Neutrophil (primary cell): ENCODE measurements at regions not wholly inside any gene's neighbourhood (a gene's known extent, or its start where the extent isn't known, plus 50 kb on each side); places are given as distances from the start of the nearest gene placed in this dataset.
"Not testable (repeated sequence)": the region's sequence is repeated elsewhere in the genome, so short reads cannot be mapped to it uniquely, and the experiment has no call there.

Experiments used
- H3K27ac ChIP-seq: fragments of 200-600 bp; sonication (generic); 2 replicates; pipeline ENCODE4 v1.5.1; 2016; ENCODE audit warnings: mild to moderate bottlenecking, moderate library complexity
- H3K27me3 ChIP-seq: fragments of 200-600 bp; sonication (generic); 2 replicates; pipeline ENCODE4 v1.6.0; 2016; ENCODE audit warnings: mild to moderate bottlenecking
- H3K36me3 ChIP-seq: fragments of 200-600 bp; sonication (generic); 2 replicates; pipeline ENCODE4 v1.5.1; 2017
- H3K4me1 ChIP-seq, 2 experiments: fragments of 200-600 bp in 1 of 2; sonication (generic) in 1 of 2; 1 replicate in 1 of 2; 2 replicates in 1 of 2; pipeline versions ENCODE4 v1.5.1 to v1.6.1; 2013 to 2016; ENCODE audit warnings: low read depth in 1 of 2, low read length in 1 of 2, mild to moderate bottlenecking in 1 of 2, moderate library complexity in 1 of 2; ENCODE audit not compliant: control insufficient read depth in 1 of 2, insufficient read depth in 1 of 2
- H3K4me3 ChIP-seq, 2 experiments: fragments of 200-600 bp in 1 of 2; sonication (generic) in 1 of 2; 1 replicate in 1 of 2; 2 replicates in 1 of 2; pipeline ENCODE4 v1.5.1; 2013 to 2016; ENCODE audit warnings: low read depth in 1 of 2, low read length in 1 of 2, mild to moderate bottlenecking in 1 of 2, moderate library complexity in 1 of 2
- H3K9me3 ChIP-seq: fragments of 200-600 bp; sonication (generic); 2 replicates; pipeline ENCODE4 v1.5.1; 2016
- TF ChIP-seq, protein P1 (sequence below): fragments of 200-600 bp; sonication (generic); IDR thresholded peaks from 2 replicates; pipeline ENCODE4 v1.5.1; 2016; ENCODE audit warnings: antibody characterized with exemption

DNA sequence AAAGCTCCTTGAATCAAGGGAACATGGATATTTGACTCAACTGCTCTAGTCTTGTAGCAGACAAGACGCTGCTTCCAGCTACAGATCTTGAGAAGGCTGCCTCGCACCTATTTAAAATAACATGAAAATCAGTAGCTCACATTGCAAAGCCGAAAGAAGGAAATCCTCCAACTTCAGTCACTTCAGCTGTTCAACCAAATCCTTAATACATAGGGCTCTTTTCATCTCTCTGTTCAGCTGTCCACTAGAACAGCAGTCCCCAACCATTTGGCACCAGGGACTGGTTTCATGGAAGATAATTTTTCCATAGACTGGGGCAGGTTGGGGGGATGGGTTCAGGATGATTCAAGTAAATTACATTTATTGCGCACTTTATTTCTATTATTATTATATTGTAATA lies 1116.0 kb upstream of the TMEM132C start:
- Histone ChIP-seq H3K9me3 (no peaks in the 10 kb centered on the region), H3K27ac (no peak overlapping the region), H3K27me3 (peaks cover 8% of the 10 kb centered on the region), H3K36me3 (no peaks in the 10 kb centered on the region), H3K4me3 (no peak overlapping the region), H3K4me1 (no peaks in the 10 kb centered on the region)
- TF ChIP-seq, protein P1, sequence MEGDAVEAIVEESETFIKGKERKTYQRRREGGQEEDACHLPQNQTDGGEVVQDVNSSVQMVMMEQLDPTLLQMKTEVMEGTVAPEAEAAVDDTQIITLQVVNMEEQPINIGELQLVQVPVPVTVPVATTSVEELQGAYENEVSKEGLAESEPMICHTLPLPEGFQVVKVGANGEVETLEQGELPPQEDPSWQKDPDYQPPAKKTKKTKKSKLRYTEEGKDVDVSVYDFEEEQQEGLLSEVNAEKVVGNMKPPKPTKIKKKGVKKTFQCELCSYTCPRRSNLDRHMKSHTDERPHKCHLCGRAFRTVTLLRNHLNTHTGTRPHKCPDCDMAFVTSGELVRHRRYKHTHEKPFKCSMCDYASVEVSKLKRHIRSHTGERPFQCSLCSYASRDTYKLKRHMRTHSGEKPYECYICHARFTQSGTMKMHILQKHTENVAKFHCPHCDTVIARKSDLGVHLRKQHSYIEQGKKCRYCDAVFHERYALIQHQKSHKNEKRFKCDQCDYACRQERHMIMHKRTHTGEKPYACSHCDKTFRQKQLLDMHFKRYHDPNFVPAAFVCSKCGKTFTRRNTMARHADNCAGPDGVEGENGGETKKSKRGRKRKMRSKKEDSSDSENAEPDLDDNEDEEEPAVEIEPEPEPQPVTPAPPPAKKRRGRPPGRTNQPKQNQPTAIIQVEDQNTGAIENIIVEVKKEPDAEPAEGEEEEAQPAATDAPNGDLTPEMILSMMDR = no peak

DNA sequence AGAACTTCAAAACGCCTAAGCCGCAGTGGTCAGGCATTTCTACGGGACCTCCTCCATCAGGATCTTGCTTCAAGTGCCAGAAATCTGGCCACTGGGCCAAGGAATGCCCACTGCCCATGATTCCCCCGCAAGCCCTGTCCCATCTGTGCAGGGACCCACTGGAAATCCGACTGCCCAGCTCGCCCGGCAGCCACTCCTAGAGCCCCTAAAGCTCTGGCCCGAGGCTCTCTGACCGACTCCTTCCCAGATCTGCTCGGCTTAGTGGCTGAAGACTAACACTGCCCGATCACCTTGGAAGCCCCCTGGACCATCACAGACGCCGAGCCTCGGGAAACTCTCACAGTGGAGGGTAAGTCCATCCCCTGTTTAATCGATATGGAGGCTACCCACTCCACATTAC lies 1113.0 kb upstream of the TMEM132C start:
- TF ChIP-seq, protein P1 = no peak
- H3K27ac ChIP-seq = no peak overlapping the region
- H3K9me3 ChIP-seq = no peaks in the 10 kb centered on the region
- H3K4me1 ChIP-seq = no peaks in the 10 kb centered on the region
- H3K27me3 ChIP-seq = no peaks in the 10 kb centered on the region
- no peak overlapping the region for H3K4me3 ChIP-seq
- H3K36me3 ChIP-seq = no peaks in the 10 kb centered on the region

DNA sequence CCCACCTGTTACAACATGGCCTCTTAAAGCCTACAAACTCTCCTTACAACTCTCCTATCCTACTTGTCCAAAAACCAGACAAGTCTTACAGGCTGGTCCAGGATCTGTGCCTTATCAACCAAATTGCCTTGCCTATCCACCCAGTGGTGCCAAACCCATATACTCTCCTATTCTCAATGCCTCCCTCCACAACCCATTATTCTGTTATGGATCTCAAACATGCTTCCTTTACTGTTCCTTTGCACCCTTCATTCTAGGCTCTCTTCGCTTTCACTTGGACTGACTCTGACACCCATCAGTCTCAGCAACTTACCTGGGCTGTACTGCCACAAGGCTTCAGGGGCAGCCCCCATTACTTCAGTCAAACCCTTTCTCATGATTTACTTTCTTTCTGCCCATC lies 1112.1 kb upstream of the TMEM132C start:
- H3K9me3 ChIP-seq, H3K36me3 ChIP-seq, H3K27me3 ChIP-seq, H3K4me1 ChIP-seq, H3K4me3 ChIP-seq, H3K27ac ChIP-seq: not testable (repeated sequence)

DNA sequence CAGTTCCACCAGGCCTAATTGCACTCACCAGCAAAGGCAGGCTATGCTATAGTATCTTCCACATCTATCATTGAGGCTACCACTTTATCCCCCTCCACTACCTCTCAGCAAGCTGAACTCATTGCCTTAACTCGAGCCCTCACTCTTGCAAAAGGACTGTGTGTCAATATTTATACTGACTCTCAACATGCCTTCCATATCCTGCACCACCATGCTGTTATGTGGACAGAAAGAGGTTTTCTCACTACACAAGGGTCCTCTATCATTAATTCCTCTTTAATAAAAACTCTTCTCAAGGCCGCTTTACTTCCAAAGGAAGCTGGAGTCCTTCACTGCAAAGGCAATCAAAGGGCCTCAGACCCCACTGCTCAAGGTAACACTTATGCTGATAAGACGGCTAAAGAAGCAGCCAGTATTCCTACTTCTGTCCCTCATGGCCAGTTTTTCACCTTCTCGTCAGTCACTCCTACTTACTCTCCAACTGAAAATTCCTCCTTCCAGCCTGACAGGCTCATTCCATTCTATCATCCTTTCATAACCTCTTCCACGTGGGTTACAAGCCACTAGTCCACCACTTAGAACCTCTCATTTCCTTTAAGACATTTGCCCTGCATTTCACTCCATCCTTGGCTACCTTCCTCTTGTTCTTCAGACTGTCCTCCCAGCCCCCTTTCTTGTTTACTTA lies 1110.9 kb upstream of the TMEM132C start:
- H3K4me1 ChIP-seq, H3K27ac ChIP-seq, H3K27me3 ChIP-seq, H3K4me3 ChIP-seq, H3K9me3 ChIP-seq, H3K36me3 ChIP-seq: not testable (repeated sequence)

DNA sequence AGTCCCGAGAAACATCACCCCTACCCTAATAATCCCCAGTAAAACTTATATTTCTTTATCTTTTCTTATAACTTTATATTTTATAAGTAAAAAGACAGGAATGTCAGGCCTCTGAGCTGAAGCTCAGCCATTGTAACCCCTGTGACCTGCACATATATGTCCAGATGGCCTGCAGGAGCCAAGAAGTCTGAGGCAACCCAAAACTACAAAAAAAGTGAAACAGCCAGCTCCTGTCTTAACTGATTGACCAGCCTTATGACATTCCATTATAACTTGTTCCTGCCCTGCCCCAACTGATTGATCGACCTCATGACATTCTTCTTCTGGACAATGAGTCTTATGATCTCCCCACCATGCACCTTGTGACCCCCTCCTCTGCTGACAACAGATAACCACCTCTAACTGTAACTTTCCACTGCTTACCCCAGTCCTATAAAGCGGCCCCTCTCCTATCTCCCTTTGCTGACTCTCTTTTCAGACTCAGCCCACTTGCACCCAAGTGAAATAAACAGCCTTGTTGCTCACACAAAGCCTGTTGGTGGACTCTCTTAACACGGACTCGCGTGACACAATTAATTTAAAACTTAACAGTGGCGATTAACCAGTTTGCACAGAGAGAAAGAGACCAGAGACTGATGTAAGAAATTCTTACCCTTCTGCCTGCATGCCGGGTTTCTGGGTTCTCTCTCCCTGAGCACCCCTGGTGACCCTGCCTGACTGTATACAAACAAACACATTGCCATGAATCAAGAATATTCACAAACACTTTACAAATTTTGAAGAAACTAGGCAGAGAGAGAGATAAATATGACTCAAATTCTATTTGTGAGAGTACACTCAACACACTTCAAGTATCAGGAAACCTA lies 1109.2 kb upstream of the TMEM132C start:
- H3K9me3 ChIP-seq, H3K4me3 ChIP-seq, H3K36me3 ChIP-seq, H3K27me3 ChIP-seq, H3K27ac ChIP-seq, H3K4me1 ChIP-seq: not testable (repeated sequence)

DNA sequence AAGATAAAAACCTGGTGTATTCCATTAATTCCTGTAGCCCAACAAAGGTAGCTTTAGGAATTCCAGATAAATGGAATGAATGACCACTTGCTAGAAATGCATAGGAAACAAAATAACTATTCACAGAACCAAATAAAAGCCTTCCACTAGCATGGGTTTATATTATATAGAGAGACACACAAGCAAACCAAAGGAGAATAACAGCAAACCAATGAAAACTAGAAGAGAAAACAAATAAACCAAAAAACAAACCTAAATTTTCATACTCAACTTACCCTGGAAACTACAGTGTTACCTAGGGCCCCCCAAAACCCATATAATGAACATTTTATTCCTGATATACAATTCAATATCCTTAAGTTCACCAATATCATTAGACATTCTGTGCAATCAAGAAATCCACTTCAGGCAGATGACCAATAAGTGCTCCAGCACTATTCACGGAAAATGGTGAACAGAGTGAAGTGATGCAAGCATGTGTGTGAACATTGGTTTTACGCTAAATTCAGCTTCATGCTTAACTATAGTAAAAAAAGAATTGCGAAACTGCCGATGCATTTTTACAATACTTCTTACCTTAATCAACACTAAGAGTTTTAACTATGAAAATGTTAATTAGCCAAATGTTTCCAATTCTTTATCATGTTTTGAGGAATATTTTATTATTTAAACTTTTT lies 1108.4 kb upstream of the TMEM132C start:
- H3K9me3 ChIP-seq = no peaks in the 10 kb centered on the region
- no peak overlapping the region for H3K27ac ChIP-seq
- TF ChIP-seq, protein P1 = no peak

DNA sequence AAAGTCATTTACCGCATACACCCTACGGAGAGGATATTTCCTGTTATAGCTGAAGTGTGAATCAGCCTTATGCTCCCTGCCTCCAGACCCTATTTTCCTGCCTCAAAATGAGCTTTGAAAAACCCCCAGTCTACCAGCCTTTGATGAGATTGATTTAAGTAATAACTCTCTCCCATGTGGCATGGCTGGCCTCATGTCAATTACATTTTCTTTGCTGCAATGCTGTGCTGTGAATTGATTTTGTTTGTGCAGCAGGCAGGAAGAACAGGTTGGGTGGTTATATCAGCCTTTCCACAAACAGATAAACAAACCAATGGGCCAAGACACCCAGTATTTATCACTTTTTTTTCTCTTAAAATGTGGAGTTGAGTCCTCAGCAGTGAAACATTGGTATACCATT lies 1105.5 kb upstream of the TMEM132C start:
- TF ChIP-seq, protein P1 = no peak
- no peaks in the 10 kb centered on the region for H3K4me1 ChIP-seq

More for the DNA sequence above, 1108.4 kb upstream of the TMEM132C start:
- Histone ChIP-seq H3K27me3 (no peaks in the 10 kb centered on the region), H3K4me3 (no peak overlapping the region), H3K36me3 (no peaks in the 10 kb centered on the region), H3K4me1 (no peaks in the 10 kb centered on the region)

More for the DNA sequence above, 1105.5 kb upstream of the TMEM132C start:
- Histone ChIP-seq H3K9me3 (no peaks in the 10 kb centered on the region), H3K27me3 (peaks cover 27% of the 10 kb centered on the region), H3K27ac (no peak overlapping the region), H3K36me3 (no peaks in the 10 kb centered on the region), H3K4me3 (no peak overlapping the region)
